ENCODE measurements at regions not wholly inside any gene's neighbourhood (a gene's known extent, or its start where the extent isn't known, plus 50 kb on each side); places are given as distances from the start of the nearest gene placed in this dataset.
"Not testable (repeated sequence)": the region's sequence is repeated elsewhere in the genome, so short reads cannot be mapped to it uniquely, and the experiment has no call there.

DNA sequence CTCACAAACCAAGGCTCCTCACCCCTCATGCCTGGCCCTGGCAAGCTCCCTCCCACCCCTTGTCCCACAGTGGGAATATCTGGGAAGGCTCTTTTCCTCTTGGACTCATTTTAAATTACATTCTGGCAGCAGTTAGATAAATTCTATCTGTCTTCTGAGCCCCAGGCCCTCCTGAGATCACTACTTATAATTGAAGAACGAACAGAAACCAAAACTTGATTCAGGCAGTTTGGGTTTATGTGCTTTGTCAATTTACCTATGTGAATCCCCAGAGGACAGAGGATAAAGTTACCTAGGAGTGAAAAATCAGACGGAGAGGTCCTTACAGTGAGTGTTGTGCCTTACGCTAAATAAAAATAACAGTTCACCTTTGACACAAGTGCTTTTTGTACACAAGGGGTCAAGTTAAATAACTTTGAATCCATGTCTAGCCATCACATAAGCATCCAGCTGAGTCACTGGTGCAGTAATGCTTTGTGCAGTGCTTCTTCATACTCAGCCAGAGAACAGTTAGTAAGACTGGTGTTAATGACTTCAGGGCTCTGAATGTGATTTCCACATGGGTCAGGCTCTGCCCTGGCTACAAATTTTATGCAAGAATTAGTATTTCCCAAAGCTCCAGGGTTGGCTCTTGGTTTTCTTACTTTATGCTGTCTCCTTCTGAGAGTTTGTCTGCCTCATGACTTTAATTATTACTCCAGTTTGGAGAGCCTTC is 329.3 kb downstream of the INSIG2 start:
- DNase-seq (ENCODE audit: low read depth) = peak; percentile 2
- H3K4me3 ChIP-seq (replicated peaks; ENCODE audit: low read depth, low read length) = no peak overlapping the region
- TF ChIP-seq, protein P1, sequence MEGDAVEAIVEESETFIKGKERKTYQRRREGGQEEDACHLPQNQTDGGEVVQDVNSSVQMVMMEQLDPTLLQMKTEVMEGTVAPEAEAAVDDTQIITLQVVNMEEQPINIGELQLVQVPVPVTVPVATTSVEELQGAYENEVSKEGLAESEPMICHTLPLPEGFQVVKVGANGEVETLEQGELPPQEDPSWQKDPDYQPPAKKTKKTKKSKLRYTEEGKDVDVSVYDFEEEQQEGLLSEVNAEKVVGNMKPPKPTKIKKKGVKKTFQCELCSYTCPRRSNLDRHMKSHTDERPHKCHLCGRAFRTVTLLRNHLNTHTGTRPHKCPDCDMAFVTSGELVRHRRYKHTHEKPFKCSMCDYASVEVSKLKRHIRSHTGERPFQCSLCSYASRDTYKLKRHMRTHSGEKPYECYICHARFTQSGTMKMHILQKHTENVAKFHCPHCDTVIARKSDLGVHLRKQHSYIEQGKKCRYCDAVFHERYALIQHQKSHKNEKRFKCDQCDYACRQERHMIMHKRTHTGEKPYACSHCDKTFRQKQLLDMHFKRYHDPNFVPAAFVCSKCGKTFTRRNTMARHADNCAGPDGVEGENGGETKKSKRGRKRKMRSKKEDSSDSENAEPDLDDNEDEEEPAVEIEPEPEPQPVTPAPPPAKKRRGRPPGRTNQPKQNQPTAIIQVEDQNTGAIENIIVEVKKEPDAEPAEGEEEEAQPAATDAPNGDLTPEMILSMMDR (IDR thresholded peaks at IDR 0.05; ENCODE audit: low read length, missing control alignments) = no peak

DNA sequence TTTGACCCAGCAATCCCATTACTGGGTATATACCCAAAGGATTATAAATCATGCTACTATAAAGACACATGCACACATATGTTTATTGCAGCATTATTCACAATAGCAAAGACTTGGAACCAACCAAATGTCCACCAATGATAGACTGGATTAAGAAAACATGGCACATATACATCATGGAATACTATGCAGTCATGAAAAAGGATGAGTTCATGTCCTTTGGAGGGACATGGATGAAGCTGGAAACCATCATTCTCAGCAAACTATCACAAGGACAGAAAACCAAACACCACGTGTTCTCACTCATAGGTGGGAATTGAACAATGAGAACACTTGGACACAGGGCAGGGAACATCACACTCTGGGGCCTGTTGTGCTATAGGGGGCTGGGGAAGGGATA is 326.9 kb downstream of the INSIG2 start:
- DNase-seq (ENCODE audit: low read depth); H3K4me3 ChIP-seq (replicated peaks; ENCODE audit: low read depth, low read length): not testable (repeated sequence)

DNA sequence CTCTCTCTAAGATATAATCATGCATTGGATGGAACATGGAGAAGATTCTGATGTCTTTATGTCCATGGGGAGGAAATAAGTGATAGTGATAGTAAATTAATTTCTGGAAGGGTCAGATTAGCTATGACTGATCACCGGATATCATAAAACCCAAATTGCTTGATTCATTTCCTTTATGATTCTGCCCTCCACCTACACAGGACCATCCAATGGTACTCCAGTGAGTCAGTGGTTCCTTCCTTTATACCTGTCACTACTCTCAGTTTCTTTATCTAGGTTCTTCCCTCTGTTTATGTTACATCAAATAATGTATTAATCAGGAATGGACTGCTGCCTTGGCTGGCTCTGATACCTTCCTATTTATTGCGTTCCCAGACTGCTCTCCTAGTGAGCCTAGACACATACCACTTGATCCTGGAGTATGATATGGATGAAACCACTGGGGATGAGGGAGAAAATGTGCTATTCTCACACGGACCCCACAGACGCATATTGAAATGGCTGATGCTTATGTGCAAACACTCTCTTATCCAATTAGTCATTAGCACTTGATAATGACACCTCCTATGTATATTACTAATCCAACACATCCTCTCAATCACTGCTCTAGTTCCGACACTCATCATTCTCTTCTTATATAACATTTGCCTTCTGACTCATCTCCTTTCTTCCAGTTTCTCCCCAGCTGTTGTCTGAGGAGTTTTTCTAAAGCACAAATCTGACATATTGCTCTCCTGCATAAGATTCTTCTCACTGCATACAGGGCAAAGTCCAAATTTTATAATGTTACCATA is 315.6 kb downstream of the INSIG2 start:
- TF ChIP-seq, protein P1 (IDR thresholded peaks at IDR 0.05; ENCODE audit: low read length, missing control alignments) = no peak
- DNase-seq (ENCODE audit: low read depth) = no peak
- no peak overlapping the region for H3K4me3 ChIP-seq (replicated peaks; ENCODE audit: low read depth, low read length)

DNA sequence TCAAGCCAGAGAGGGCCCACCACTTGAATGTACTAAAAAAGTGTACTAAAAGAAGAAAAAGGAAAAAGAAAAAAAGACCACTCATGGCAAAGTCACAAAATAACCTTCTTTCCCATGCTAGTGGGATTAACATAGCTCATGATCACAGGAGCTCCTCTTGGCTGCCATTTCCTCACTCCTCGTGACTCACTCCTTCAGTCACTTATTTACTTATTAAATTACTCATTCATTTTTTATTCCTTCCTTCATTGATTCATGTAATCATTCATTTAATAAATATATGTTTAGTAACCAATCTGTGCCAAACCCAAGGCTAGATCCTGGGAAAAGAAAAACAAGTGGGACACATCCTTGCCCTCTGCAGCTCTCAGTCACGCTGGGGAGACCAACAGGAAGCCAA is 300.5 kb downstream of the INSIG2 start:
- DNase-seq (ENCODE audit: low read depth) = peak; percentile 5
- H3K4me3 ChIP-seq (replicated peaks; ENCODE audit: low read depth, low read length) = no peak overlapping the region
- TF ChIP-seq, protein P1 (IDR thresholded peaks at IDR 0.05; ENCODE audit: low read length, missing control alignments) = no peak

DNA sequence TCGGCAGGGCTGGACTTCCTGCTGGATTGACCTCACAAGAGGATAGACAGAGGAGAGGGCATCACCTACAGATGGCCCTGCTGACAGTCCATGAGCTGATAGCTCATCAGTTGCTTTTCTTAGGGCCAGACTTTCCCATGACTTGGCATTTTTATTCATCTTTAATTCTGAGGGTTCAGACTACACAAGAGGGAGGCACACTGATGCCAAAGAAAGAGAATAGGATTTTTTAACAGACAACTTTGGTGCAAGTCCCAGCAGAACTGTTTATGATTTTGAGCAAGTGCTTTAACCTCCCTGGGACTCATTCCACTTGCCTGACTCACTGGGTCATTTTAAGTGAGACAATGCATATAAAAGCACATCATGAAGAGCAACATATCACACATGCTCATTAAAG is 299.2 kb downstream of the INSIG2 start:
- TF ChIP-seq, protein P1 (IDR thresholded peaks at IDR 0.05; ENCODE audit: low read length, missing control alignments) = no peak
- DNase-seq (ENCODE audit: low read depth) = peak; percentile 13
- H3K4me3 ChIP-seq (replicated peaks; ENCODE audit: low read depth, low read length) = no peak overlapping the region

DNA sequence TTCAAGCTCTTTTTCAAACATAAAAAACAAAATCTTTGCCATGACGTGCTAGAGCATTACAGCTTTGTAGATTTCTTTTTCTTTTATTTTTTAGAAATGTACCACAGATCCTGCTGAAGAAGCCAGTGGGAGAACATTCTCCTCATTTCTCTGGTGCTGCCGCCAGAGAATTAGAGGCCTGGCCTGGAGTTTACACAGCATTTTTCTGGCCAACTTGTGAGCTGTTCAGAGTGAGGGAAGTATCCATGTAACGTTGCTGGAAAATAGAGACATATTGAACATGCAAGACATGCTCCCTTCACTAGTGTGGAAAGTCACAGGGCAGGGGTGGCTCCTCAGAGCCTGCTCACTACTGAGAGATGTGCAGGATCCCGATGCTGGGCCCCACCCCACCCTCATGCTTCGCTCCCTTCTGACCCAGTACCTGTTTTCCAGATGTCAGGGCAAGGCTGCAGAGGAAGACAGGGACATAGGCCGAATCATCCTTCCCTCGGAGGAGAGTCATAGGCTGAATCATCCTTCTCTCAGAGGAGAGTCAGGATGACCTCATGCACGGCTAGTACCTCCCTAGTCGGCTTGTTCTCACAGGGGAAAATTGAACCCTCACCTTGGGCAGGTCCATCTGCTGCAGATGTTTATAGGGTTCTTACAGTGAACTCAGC is 298.5 kb downstream of the INSIG2 start:
- DNase-seq (ENCODE audit: low read depth) = peak; percentile 11
- TF ChIP-seq, protein P1 (IDR thresholded peaks at IDR 0.05; ENCODE audit: low read length, missing control alignments) = no peak
- H3K4me3 ChIP-seq (replicated peaks; ENCODE audit: low read depth, low read length) = no peak overlapping the region

DNA sequence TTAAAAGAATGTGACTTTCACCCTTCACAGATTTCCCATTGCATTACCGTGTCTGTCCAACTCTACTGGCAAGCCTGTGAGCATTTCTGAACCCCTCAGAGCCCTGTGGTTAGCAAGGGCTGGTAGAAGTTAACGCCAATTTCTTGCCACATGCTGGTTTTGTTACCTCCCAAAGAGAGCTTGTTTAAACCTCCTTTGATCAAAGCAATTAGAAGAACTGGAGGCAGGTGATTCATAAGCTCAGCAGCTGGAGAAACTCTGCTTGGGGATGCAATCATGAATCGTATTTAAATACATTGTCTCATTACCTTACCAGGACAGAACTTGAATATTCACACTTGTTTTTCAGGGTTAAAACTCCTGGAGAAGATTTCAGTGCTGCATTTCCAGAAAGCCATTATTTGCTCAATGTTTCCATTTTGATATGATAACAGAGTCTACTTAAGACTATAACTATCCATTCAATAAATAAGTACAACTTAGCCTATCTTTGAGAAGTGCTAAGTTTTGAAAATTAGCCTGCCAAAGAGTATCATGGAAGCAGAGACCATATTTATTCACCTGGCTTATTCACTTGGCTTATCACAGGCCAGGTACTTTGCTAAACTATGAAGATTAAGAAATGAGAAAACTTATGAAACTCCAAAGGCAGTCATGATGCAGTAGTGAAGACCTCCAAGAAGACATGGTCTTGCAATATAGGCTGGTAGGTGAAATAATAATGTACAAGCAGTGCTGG is 292.8 kb downstream of the INSIG2 start:
- DNase-seq (ENCODE audit: low read depth) = no peak
- TF ChIP-seq, protein P1 (IDR thresholded peaks at IDR 0.05; ENCODE audit: low read length, missing control alignments) = no peak
- no peak overlapping the region for H3K4me3 ChIP-seq (replicated peaks; ENCODE audit: low read depth, low read length)

All from fibroblast of pulmonary artery (primary cell).